Effector memory CD8-positive, alpha-beta T cell (primary cell): ENCODE measurements at regions not wholly inside any gene's neighbourhood (a gene's known extent, or its start where the extent isn't known, plus 50 kb on each side); places are given as distances from the start of the nearest gene placed in this dataset.
"Not testable (repeated sequence)": the region's sequence is repeated elsewhere in the genome, so short reads cannot be mapped to it uniquely, and the experiment has no call there.

Source experiments
- ATAC-seq: fragments of 150-1000 bp; cut with Tn5 transposase; replicated peaks from 2 replicates; pipeline ENCODE4 v1.10.0; 2021; ENCODE audit warnings: mild to moderate bottlenecking, moderate library complexity
- DNase-seq, 3 experiments: peaks; one replicate each; pipeline ENCODE4 v3.0.0; 2021
- H3K27ac Mint-ChIP-seq, 2 donors: one replicate each; pipeline ENCODE4 v1.8.0; 2022; ENCODE audit warnings: mild to moderate bottlenecking in 2 of 2, mixed read lengths in 2 of 2, moderate library complexity in 2 of 2
- H3K27me3 Mint-ChIP-seq, 2 donors: one replicate each; pipeline ENCODE4 v1.8.0; 2022; ENCODE audit warnings: mixed read lengths in 2 of 2
- H3K36me3 Mint-ChIP-seq: one replicate; pipeline ENCODE4 v1.8.0; 2022; ENCODE audit warnings: mild to moderate bottlenecking, moderate library complexity, mixed read lengths; ENCODE audit not compliant: insufficient read depth
- H3K4me1 Mint-ChIP-seq, 2 donors: one replicate each; pipeline ENCODE4 v1.8.0; 2022; ENCODE audit warnings: low read depth in 2 of 2, mixed read lengths in 2 of 2
- H3K4me3 Mint-ChIP-seq, 2 donors: one replicate each; pipeline ENCODE4 v1.8.0; 2022; ENCODE audit warnings: mild to moderate bottlenecking in 2 of 2, mixed read lengths in 2 of 2, moderate library complexity in 2 of 2
- H3K9me3 Mint-ChIP-seq, 2 donors: one replicate each; pipeline ENCODE4 v1.8.0; 2022; ENCODE audit warnings: mixed read lengths in 2 of 2

DNA sequence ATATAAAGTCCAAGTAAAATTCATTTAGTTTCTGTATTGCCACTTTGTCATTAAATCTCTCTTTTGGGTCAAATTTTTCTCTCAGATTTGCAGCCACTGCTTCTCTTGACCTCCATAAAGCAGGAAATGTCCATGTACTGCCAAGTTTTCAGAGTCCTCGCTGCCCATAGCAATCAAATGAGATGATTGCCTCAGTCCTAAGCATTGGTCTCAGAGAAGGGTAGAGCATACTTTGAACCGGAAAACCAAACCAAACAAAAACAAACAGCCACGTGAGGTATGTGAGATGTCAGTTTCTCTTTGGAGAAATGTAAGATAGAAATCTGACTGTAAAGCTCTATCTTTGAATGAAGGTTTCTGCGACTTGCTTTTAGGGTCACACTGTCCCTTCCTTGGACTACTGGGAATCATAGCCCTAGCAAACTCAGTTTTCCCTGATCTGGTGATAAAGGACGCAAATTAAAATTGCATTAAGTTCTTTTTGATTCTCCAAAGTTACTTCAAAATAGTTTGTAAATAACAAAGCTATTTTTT lies 505.4 kb upstream of the CITED2 start:
- no peaks in the 10 kb centered on the region for H3K4me1 Mint-ChIP-seq
- no peak for ATAC-seq

DNA sequence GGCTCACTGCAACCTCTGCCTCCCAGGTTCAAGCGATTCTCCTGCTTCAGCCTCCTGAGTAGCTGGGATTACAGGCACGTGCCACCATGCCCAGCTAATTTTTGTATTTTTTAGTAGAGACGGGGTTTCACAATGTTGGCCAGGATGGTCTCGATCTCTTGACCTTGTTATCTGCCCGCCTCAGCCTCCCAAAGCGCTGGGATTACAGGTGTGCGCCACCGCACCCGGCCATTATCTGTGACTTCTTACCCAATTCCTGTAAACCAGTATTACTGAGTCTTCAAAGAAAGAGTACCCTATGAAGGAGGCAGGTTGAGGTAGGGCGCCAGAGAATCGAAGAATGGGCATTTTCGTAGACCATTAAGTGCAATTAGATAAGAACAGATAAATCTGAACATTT lies 504.8 kb upstream of the CITED2 start:
- H3K4me3 Mint-ChIP-seq, H3K36me3 Mint-ChIP-seq: not testable (repeated sequence)

More for the DNA sequence above, 505.4 kb upstream of the CITED2 start:
- no peak overlapping the region for H3K4me3 Mint-ChIP-seq
- DNase-seq = no peak
- H3K9me3 Mint-ChIP-seq = no peaks in the 10 kb centered on the region
- H3K27ac Mint-ChIP-seq = no peak overlapping the region
- no peaks in the 10 kb centered on the region for H3K36me3 Mint-ChIP-seq
- H3K27me3 Mint-ChIP-seq = peaks cover 10 to 23% of the 10 kb centered on the region in 2 donors

DNA sequence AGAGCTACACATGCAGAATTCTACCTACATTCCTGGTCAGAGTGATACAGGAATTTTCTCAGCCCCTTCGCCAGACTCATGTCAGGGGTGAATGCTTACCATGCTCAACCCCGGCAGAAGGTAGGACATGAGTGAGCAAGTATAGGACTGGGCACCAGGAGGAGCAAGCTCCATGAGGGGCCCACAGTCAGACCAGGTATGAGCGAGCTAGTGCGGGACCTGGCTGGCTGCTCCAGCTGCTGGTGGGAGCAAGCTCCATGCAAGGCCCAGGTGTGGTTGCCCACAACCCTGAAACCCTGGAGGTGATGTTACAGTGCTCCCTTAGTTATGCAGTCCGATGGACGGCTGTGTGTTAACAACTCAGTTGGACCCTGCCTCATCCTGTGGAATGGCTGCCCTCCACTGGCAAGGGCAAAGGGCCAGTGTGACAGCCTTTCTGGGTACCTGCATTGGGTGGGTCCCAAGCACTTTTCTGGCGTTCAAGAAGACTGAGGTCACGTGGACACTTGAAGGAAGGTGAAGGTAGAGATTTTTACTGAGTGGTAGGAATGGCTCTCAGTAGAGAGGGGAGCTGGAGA lies 503.5 kb upstream of the CITED2 start:
- no peaks in the 10 kb centered on the region for H3K36me3 Mint-ChIP-seq
- ATAC-seq (no peak), DNase-seq (no peak)
- H3K27me3 Mint-ChIP-seq = peaks cover 10 to 23% of the 10 kb centered on the region in 2 donors
- H3K27ac Mint-ChIP-seq = no peak overlapping the region
- no peaks in the 10 kb centered on the region for H3K4me1 Mint-ChIP-seq
- no peak overlapping the region for H3K4me3 Mint-ChIP-seq
- H3K9me3 Mint-ChIP-seq = no peaks in the 10 kb centered on the region

More for the DNA sequence above, 504.8 kb upstream of the CITED2 start:
- peaks cover 10 to 23% of the 10 kb centered on the region in 2 donors for H3K27me3 Mint-ChIP-seq
- not testable (repeated sequence) for DNase-seq, H3K4me1 Mint-ChIP-seq, ATAC-seq, H3K9me3 Mint-ChIP-seq, H3K27ac Mint-ChIP-seq

DNA sequence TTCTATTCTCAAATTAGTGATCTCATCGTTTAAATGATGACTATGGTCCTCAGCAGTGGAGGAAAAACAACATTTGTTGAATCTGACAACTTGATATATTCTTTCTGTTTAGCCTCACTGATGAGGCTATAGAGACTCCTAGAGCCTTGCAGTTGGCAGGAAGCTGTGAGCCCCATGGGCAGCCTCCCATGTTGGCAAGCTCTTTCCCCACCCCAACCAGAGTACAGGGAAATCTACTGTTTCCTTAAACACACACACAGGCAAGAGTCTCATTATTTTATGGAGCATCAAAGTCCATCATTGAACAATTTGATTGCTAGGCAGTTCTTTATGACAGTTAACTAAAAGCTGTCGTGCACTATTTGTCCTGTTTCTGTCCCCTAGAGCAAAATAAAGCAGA lies 498.2 kb upstream of the CITED2 start:
- no peaks in the 10 kb centered on the region for H3K4me1 Mint-ChIP-seq
- peaks cover 0 to 7% of the 10 kb centered on the region in 2 donors for H3K27me3 Mint-ChIP-seq
- no peak overlapping the region for H3K4me3 Mint-ChIP-seq
- H3K27ac Mint-ChIP-seq = no peak overlapping the region
- DNase-seq (no peak), ATAC-seq (no peak)
- H3K9me3 Mint-ChIP-seq = no peaks in the 10 kb centered on the region
- no peaks in the 10 kb centered on the region for H3K36me3 Mint-ChIP-seq

DNA sequence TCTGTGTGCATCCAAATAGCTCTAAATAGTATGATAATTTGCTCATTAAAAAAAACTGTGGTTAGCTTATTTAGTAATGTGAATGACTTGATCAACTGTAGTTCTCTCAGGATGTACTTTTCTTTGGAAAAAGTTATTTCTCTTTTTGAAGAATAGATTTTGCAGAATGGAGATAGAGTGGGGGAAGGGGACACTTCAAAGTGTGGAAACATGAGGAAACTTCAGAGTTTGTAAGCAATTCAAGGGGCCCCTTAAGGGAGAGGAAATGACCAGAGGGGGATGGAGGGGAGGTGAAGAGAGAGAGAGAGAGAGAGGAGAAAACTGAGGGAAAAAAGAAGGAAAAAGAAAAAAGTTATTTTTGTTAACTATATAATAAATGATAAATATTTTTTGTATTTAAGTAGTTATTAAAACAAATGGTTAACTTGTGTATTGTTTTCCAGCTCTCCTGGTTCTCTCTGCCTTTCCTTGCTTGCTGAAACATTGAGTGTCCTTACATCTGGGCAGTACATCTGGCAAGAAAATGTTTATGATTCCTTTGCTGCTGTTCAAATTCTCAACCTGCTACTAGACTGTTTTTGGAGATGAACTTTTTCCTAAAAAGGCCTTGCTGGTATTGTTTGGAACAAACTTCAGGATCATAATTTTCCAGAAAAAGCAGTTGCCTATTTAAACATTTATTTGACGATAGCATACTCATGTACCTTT lies 497.5 kb upstream of the CITED2 start:
- H3K36me3 Mint-ChIP-seq = no peaks in the 10 kb centered on the region
- H3K27ac Mint-ChIP-seq = no peak overlapping the region
- ATAC-seq = no peak

DNA sequence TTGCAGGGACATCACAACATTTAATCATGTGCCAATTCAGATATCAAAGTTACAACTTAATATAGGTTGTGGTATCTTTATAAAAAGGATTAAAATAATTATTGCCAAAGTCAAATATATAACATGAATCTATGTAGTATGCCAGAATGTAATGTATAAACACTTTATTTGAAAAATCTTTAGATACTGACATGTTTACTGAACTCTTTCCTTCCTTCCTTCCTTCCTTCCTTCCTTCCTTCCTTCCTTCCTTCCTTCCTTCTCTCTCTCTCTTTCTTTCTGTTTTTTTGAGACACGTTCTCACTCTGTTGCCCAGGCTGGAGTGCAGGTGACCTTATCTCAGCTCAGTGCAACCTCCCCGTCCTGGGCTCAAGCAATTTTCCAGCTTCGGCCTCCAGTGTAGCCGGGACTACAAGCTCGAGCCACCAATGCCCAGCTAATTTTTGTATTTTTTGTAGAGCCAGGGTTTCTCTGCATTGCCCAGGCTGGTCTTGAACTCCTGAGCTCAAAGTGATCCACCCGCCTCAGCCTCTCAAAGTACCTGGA lies 496.8 kb upstream of the CITED2 start:
- H3K27me3 Mint-ChIP-seq = peaks cover 0 to 7% of the 10 kb centered on the region in 2 donors
- DNase-seq (no peak), ATAC-seq (no peak)
- no peak overlapping the region for H3K4me3 Mint-ChIP-seq
- no peaks in the 10 kb centered on the region for H3K4me1 Mint-ChIP-seq
- no peaks in the 10 kb centered on the region for H3K36me3 Mint-ChIP-seq
- H3K27ac Mint-ChIP-seq = no peak overlapping the region
- H3K9me3 Mint-ChIP-seq = no peaks in the 10 kb centered on the region

More for the DNA sequence above, 497.5 kb upstream of the CITED2 start:
- no peak for DNase-seq
- H3K4me1 Mint-ChIP-seq = no peaks in the 10 kb centered on the region
- peaks cover 0 to 7% of the 10 kb centered on the region in 2 donors for H3K27me3 Mint-ChIP-seq
- H3K9me3 Mint-ChIP-seq = no peaks in the 10 kb centered on the region
- no peak overlapping the region for H3K4me3 Mint-ChIP-seq

DNA sequence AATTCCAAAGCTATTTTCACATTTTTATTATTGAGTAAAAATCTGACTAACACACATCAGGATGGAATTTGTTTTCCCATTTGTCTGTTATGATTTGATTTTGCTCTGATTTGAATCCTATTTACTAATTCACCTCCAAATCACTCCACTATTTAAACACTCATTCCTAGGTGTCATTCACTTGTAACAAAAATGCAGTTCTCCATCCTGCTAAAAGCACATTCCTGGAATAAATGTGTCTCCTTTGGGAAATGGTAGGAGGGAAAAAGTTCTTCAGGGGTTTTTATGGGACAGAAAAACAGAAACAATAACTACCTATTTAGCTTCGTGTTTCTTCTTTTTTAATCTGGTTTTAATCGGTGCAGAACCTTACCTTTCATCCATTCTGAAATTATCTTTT lies 494.1 kb upstream of the CITED2 start:
- no peak for ATAC-seq
- Mint-ChIP-seq H3K4me1 (no peaks in the 10 kb centered on the region), H3K27me3 (peaks cover 0 to 7% of the 10 kb centered on the region in 2 donors), H3K9me3 (no peaks in the 10 kb centered on the region), H3K36me3 (no peaks in the 10 kb centered on the region), H3K27ac (no peak overlapping the region), H3K4me3 (no peak overlapping the region)
- no peak for DNase-seq

DNA sequence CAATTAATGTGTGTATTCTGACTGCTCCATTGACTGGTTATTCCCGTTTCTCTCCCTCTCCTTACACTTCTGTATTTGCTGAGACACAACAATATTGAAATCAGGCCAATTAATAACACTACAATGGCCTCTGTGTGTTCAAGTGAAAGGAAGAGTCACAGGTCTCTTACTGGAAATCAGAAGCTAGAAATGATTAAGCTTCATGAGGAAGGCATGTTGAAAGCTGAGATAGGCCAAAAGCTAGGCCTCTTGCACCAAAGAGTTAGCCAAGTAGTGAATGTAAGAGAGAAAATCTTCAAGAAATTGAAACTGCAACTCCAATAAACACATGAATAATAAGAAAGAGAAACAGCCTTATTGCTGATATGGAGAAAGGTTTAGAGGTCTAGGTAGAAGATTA lies 489.5 kb upstream of the CITED2 start:
- no peaks in the 10 kb centered on the region for H3K9me3 Mint-ChIP-seq
- H3K4me3 Mint-ChIP-seq = no peak overlapping the region
- DNase-seq = no peak
- H3K36me3 Mint-ChIP-seq = no peaks in the 10 kb centered on the region
- ATAC-seq = no peak
- H3K4me1 Mint-ChIP-seq = no peaks in the 10 kb centered on the region
- H3K27ac Mint-ChIP-seq = no peak overlapping the region
- peaks cover 0 to 13% of the 10 kb centered on the region in 2 donors for H3K27me3 Mint-ChIP-seq

DNA sequence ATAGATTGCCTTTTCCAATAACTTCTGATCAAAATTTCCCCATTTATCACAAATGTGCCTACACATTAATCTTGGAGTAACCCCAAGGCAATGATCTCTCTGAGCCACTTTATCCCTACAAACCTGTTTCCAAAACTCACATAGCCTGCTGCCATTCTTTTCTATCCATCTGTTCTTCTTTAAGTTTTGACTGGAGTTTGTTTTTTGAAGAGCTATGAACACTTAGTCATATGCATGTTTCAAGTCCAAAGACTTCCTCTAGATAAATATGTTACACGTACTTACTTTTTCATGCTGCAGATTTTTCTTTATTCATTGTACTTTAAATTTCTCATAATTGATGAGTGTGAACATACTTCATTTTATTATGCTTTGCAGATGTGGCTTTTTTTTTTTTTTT lies 488.9 kb upstream of the CITED2 start:
- Mint-ChIP-seq H3K4me1 (no peaks in the 10 kb centered on the region), H3K27ac (no peak overlapping the region), H3K27me3 (peaks cover 0 to 13% of the 10 kb centered on the region in 2 donors), H3K36me3 (no peaks in the 10 kb centered on the region), H3K4me3 (no peak overlapping the region), H3K9me3 (no peaks in the 10 kb centered on the region)
- DNase-seq (no peak), ATAC-seq (no peak)

DNA sequence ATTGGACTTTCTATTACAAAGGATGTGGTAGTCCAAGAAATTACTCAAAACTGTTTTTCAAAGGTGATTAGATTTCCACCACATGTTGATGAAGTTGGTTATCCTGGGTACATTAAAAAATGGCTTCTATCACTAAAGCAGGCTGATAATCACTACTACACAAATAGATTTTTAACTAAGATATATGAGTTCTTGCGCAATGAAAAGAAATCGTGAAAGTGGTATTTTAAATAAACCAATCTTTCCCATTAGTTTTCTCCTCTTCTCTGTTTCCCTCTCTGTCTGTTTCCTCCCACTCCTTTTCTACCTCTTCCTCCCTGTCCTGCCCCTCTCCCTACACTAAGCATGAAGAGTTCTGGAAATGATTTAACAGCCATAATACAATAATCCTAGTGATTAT lies 487.9 kb upstream of the CITED2 start:
- peaks cover 0 to 13% of the 10 kb centered on the region in 2 donors for H3K27me3 Mint-ChIP-seq
- no peaks in the 10 kb centered on the region for H3K9me3 Mint-ChIP-seq
- no peaks in the 10 kb centered on the region for H3K4me1 Mint-ChIP-seq
- H3K27ac Mint-ChIP-seq = no peak overlapping the region
- ATAC-seq = no peak
- no peak overlapping the region for H3K4me3 Mint-ChIP-seq
- no peak for DNase-seq
- no peaks in the 10 kb centered on the region for H3K36me3 Mint-ChIP-seq

DNA sequence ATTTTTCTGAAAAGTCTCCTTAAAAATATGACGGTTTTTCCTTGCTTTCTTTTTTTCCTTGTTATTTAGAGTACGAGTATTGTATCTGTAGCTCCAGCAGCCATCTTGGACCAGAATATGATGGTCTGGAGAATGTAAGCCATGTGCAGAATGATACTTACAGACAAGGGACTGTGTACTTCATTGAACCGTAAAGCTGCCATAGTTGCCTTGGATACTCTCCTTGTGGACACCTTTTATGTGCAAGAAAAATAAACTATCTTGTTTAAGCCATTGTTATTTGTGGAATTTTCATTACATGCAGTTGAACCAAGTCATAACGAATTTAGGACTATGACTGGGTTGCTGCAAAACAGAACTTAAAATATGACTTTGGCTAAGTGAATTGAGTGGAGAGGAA lies 485.8 kb upstream of the CITED2 start:
- Mint-ChIP-seq H3K4me3 (no peak overlapping the region), H3K27ac (no peak overlapping the region), H3K36me3 (peaks cover 4% of the 10 kb centered on the region), H3K4me1 (no peaks in the 10 kb centered on the region), H3K9me3 (no peaks in the 10 kb centered on the region), H3K27me3 (peaks cover 0 to 13% of the 10 kb centered on the region in 2 donors)
- DNase-seq (no peak), ATAC-seq (no peak)

DNA sequence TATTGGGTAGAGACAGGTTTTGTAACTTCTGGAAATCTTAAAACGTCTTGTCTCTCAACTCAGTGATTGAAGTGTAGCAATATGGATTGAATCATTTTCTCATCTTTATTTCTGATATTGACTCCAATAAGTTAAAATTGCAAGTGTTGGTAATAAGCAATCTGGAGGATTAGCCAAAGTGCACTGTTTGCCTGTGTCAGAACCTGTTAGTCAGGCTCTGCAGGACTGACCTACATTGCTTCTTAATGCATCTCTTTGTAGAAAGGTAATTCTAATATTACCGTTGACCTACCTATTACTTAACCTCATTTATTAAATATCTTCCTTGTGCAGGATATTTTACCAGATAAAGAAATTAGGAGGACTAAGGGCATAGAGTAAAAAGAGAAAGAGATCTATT lies 484.0 kb upstream of the CITED2 start:
- Mint-ChIP-seq H3K36me3 (peaks cover 4% of the 10 kb centered on the region), H3K4me1 (no peaks in the 10 kb centered on the region), H3K9me3 (no peaks in the 10 kb centered on the region), H3K27ac (no peak overlapping the region), H3K4me3 (no peak overlapping the region), H3K27me3 (peaks cover 0 to 12% of the 10 kb centered on the region in 2 donors)
- no peak for ATAC-seq
- no peak for DNase-seq

DNA sequence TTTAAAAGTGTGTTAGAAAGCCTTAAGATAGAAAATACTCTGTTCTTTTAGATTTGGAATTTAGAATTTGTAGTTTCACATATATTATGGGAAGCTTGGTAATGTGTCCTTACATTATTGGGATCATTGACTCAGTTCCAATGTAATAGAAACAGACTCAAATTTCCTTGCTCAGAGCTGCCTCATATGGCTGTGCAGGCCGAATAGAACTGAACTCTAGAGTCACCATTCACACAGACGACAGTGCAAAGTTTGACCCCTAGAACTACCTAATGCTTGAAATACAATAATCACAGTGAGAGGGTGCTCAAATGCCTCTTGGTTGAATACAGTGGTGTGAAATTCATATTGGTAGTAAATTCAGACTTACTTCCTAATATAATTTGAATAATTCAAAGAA lies 482.7 kb upstream of the CITED2 start:
- ATAC-seq (no peak), DNase-seq (no peak)
- Mint-ChIP-seq H3K9me3 (no peaks in the 10 kb centered on the region), H3K36me3 (peaks cover 4% of the 10 kb centered on the region), H3K27ac (no peak overlapping the region), H3K27me3 (peaks cover 0 to 8% of the 10 kb centered on the region in 2 donors), H3K4me1 (no peaks in the 10 kb centered on the region), H3K4me3 (no peak overlapping the region)

DNA sequence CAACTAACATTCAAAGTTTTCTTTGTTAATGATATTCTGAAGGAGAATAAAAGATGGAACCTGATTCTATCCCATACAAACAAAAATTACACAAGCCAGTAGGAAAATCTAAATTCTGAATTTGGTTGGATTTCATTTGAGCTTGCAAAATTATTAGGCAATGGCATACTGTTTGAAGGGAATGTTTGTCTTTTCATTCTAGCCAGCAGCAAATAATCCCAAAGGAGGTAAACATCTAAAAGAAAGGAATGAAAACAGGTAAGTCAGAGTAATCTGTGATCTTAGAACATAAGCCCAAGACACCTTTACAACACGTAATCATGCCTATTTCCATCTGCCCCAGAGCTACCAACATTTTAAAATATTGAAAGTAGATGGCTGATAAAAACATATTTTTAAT lies 482.1 kb upstream of the CITED2 start:
- no peak for DNase-seq
- ATAC-seq = no peak
- no peak overlapping the region for H3K27ac Mint-ChIP-seq
- H3K36me3 Mint-ChIP-seq = peaks cover 4% of the 10 kb centered on the region
- no peak overlapping the region for H3K4me3 Mint-ChIP-seq
- no peaks in the 10 kb centered on the region for H3K4me1 Mint-ChIP-seq
- H3K27me3 Mint-ChIP-seq = peaks cover 0 to 8% of the 10 kb centered on the region in 2 donors
- no peaks in the 10 kb centered on the region for H3K9me3 Mint-ChIP-seq
